ENCODE measurements at regions not wholly inside any gene's neighbourhood (a gene's known extent, or its start where the extent isn't known, plus 50 kb on each side); places are given as distances from the start of the nearest gene placed in this dataset.
A peak's percentile ranks its signal among the peaks of the same experiment; 100 is the strongest.

DNA sequence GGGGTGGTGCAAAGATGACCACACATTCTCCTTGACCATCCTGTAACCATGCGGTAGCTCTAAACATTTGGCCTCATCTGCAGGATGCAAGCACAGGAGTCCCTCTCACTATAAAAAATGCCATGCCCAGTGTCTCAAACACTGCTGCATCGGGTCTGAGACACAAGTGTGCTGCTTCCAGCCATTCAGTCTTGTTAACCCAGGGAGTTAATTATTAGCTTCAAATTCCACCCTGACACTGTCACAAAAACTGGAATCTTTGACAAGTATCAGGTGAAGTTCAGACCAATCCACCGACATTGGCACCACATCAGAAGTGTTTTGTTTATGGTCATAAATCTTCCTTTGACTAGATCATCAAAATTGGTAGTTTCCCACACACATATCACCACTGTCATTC lies 119.1 kb upstream of the RASEF start:
- no peaks in the 10 kb centered on the region for H3K36me3 ChIP-seq
- no peaks in the 10 kb centered on the region for H3K27me3 ChIP-seq (ENCODE audit: insufficient read depth, low read depth, severe bottlenecking)
- TF ChIP-seq, protein P1, sequence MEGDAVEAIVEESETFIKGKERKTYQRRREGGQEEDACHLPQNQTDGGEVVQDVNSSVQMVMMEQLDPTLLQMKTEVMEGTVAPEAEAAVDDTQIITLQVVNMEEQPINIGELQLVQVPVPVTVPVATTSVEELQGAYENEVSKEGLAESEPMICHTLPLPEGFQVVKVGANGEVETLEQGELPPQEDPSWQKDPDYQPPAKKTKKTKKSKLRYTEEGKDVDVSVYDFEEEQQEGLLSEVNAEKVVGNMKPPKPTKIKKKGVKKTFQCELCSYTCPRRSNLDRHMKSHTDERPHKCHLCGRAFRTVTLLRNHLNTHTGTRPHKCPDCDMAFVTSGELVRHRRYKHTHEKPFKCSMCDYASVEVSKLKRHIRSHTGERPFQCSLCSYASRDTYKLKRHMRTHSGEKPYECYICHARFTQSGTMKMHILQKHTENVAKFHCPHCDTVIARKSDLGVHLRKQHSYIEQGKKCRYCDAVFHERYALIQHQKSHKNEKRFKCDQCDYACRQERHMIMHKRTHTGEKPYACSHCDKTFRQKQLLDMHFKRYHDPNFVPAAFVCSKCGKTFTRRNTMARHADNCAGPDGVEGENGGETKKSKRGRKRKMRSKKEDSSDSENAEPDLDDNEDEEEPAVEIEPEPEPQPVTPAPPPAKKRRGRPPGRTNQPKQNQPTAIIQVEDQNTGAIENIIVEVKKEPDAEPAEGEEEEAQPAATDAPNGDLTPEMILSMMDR (IDR thresholded peaks at IDR 0.05; ENCODE audit: low read depth, low read length), result no peak
- no peaks in the 10 kb centered on the region for H3K9me3 ChIP-seq (ENCODE audit: severe bottlenecking)
- H3K4me3 ChIP-seq (ENCODE audit: low read depth, low read length), result no peak overlapping the region
- no peak overlapping the region for H3K27ac ChIP-seq
- DNase-seq, result no peak

DNA sequence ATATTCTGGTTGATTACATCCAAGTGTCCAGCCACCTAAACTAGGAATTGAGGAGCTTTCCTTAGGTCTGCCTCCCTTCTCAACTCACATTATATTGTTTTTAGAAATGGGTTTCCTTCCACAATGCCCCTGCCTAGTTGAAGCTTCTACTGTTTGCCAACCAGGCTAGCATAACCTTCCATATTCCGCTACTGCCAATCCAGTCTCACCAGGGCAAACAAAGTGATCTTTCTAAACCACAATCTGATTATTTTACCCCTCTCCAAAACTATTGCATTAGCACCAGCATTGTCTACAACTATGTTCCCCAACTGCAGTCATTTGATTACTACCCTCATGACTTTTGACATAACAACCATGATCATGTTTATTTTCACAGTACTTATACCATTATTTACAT lies 115.8 kb upstream of the RASEF start:
- no peak for DNase-seq
- Histone ChIP-seq H3K27me3 (ENCODE audit: insufficient read depth, low read depth, severe bottlenecking) (no peaks in the 10 kb centered on the region), H3K27ac (no peak overlapping the region), H3K9me3 (ENCODE audit: severe bottlenecking) (no peaks in the 10 kb centered on the region), H3K36me3 (no peaks in the 10 kb centered on the region), H3K4me3 (ENCODE audit: low read depth, low read length) (no peak overlapping the region)
- TF ChIP-seq, protein P1 (IDR thresholded peaks at IDR 0.05; ENCODE audit: low read depth, low read length), result no peak

DNA sequence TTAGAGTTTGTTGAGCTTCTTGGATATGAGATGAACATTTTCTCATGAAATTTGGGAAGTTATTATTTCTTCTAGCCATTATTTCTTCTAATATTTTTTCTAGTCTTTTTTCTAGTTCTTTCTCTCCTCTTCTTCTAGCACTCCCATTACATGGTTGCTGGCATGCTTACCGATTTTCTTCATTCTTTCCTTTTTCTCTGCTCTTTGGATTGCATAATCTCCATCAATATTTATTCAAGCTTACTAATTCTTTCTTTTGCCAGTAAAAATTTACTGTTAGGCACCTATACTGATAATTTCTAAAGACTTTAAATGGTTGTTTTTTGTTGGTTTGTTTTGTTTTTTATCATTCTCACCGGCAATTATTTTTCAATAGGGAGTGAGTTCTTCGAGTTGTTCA lies 114.8 kb upstream of the RASEF start:
- TF ChIP-seq, protein P1 (IDR thresholded peaks at IDR 0.05; ENCODE audit: low read depth, low read length), result no peak
- Histone ChIP-seq H3K36me3 (no peaks in the 10 kb centered on the region), H3K9me3 (ENCODE audit: severe bottlenecking) (no peaks in the 10 kb centered on the region), H3K27me3 (ENCODE audit: insufficient read depth, low read depth, severe bottlenecking) (no peaks in the 10 kb centered on the region), H3K27ac (no peak overlapping the region), H3K4me3 (ENCODE audit: low read depth, low read length) (no peak overlapping the region)
- DNase-seq, result no peak

DNA sequence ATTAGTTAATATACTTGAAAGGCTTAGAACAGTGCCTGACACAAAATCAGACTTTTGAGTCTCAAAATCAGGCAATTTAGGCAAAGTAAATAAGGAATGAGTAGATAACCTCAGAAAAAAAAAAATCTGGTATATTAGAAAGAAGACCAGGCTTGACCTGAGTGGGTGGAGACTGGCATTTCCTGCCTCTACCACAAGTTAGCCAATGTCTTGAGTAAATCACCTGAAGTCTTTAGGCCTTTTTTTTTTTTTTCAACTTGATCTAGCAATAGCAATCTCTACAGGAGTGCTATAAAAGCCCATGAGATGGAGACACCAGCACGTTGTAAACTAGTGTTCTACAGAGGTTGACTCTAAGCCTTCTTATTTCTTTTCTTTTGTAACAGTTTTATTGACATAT lies 104.2 kb upstream of the RASEF start:
- Histone ChIP-seq H3K36me3 (no peaks in the 10 kb centered on the region), H3K9me3 (ENCODE audit: severe bottlenecking) (no peaks in the 10 kb centered on the region), H3K27ac (no peak overlapping the region), H3K27me3 (ENCODE audit: insufficient read depth, low read depth, severe bottlenecking) (no peaks in the 10 kb centered on the region), H3K4me3 (ENCODE audit: low read depth, low read length) (no peak overlapping the region)
- TF ChIP-seq, protein P1 (IDR thresholded peaks at IDR 0.05; ENCODE audit: low read depth, low read length), result no peak
- no peak for DNase-seq

DNA sequence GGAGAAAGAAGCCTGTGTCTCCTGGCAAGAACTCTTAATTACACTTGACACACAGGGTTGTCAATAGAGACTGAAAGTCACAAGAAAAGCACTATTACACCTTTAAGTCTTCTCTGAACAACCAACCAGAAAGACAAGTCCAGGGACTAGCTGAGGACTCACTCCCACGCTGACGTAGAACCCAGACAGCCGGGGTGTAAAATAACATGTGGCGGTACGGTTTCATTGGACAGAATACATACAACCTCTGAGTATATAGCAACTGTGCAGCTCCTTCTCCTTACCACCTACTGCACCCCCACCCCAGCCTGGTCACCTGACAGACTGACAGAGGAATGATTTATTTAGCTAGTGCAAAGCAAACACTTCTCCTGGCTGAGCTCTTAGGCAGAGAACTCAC lies 103.4 kb upstream of the RASEF start:
- Histone ChIP-seq H3K27ac (no peak overlapping the region), H3K4me3 (ENCODE audit: low read depth, low read length) (no peak overlapping the region), H3K9me3 (ENCODE audit: severe bottlenecking) (no peaks in the 10 kb centered on the region), H3K36me3 (no peaks in the 10 kb centered on the region), H3K27me3 (ENCODE audit: insufficient read depth, low read depth, severe bottlenecking) (no peaks in the 10 kb centered on the region)
- DNase-seq, result peak; percentile 26
- TF ChIP-seq, protein P1 (IDR thresholded peaks at IDR 0.05; ENCODE audit: low read depth, low read length), result no peak

- Histone ChIP-seq H3K27ac (no peak overlapping the region), H3K36me3 (no peaks in the 10 kb centered on the region), H3K27me3 (ENCODE audit: insufficient read depth, low read depth, severe bottlenecking) (no peaks in the 10 kb centered on the region), H3K9me3 (ENCODE audit: severe bottlenecking) (no peaks in the 10 kb centered on the region), H3K4me3 (ENCODE audit: low read depth, low read length) (no peak overlapping the region)
- DNase-seq, result no peak
- TF ChIP-seq, protein P1 (IDR thresholded peaks at IDR 0.05; ENCODE audit: low read depth, low read length), result no peak
These were observed 92.8 kb upstream of the RASEF start for GRCh38 chr9:83155733-83156132.
